ENCODE measurements at regions not wholly inside any gene's neighbourhood (a gene's known extent, or its start where the extent isn't known, plus 50 kb on each side); places are given as distances from the start of the nearest gene placed in this dataset.
A peak's percentile ranks its signal among the peaks of the same experiment; 100 is the strongest.

DNA sequence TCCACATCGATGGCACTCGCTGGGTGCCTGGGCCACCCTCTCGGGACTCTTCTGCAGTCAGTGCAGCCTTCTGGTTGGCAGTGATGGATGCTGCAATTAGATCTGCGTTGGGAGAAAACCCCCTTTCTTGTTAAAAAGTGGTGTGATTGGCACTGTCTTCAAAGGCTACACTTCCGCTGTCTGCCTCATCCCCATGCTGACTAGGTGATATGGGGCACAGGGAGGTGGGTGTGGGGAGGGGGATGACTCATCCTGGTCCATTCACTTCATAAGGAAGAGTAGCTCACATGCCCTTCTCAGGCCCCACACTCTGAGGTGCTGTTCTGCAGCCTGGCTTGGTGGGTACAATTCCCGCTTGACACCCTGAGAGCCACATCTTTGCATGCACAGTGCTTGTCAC is 77.4 kb downstream of the THNSL2 start:
- intact Hi-C loops (cut with DNase I) = no loop called here

GRCh38 chr2:88245109-88245508 is 75.0 kb downstream of the THNSL2 start:
- DNase-seq (no peak), ATAC-seq (no peak)
- no peak overlapping the region for H3K27ac ChIP-seq
- H3K9me3 ChIP-seq = no peaks in the 10 kb centered on the region
- TF ChIP-seq POLR2A (IDR thresholded peaks at IDR 0.05) (no peak), CTCF (IDR thresholded peaks at IDR 0.05) (no peak)
- no peaks in the 10 kb centered on the region for H3K27me3 ChIP-seq
- WGBS (ENCODE audit: insufficient coverage, low coverage, low lambda C conversion rate, missing lambda C conversion rate) = 78% methylated on average over 3 of the region's 3 CpGs
- no peak overlapping the region for H3K4me3 ChIP-seq
- H3K4me1 ChIP-seq = no peaks in the 10 kb centered on the region
- no peaks in the 10 kb centered on the region for H3K36me3 ChIP-seq
- intact Hi-C loops (cut with DNase I) = no loop called here

More for the DNA sequence above, 77.4 kb downstream of the THNSL2 start:
- Histone ChIP-seq H3K27me3 (no peaks in the 10 kb centered on the region), H3K9me3 (no peaks in the 10 kb centered on the region), H3K4me1 (no peaks in the 10 kb centered on the region), H3K4me3 (no peak overlapping the region), H3K27ac (no peak overlapping the region), H3K36me3 (no peaks in the 10 kb centered on the region)
- DNase-seq = no peak
- no peak for TF ChIP-seq POLR2A (IDR thresholded peaks at IDR 0.05)
- no peak for TF ChIP-seq CTCF (IDR thresholded peaks at IDR 0.05)
- ATAC-seq = no peak
- 62% methylated on average over 5 of the region's 6 CpGs for WGBS (ENCODE audit: insufficient coverage, low coverage, low lambda C conversion rate, missing lambda C conversion rate)

GRCh38 chr2:88239781-88240180 is 69.6 kb downstream of the THNSL2 start:
- Histone ChIP-seq H3K27ac (no peak overlapping the region), H3K4me1 (no peaks in the 10 kb centered on the region), H3K4me3 (no peak overlapping the region), H3K9me3 (no peaks in the 10 kb centered on the region), H3K27me3 (no peaks in the 10 kb centered on the region), H3K36me3 (no peaks in the 10 kb centered on the region)
- intact Hi-C loops (cut with DNase I) = no loop called here
- 42% methylated on average over 3 of the region's 11 CpGs for WGBS (ENCODE audit: insufficient coverage, low coverage, low lambda C conversion rate, missing lambda C conversion rate)
- ATAC-seq (peak in 2 of 4 donors; percentile 28 to 40), DNase-seq (no peak)
- TF ChIP-seq POLR2A (IDR thresholded peaks at IDR 0.05) = no peak
- no peak for TF ChIP-seq CTCF (IDR thresholded peaks at IDR 0.05)

DNA sequence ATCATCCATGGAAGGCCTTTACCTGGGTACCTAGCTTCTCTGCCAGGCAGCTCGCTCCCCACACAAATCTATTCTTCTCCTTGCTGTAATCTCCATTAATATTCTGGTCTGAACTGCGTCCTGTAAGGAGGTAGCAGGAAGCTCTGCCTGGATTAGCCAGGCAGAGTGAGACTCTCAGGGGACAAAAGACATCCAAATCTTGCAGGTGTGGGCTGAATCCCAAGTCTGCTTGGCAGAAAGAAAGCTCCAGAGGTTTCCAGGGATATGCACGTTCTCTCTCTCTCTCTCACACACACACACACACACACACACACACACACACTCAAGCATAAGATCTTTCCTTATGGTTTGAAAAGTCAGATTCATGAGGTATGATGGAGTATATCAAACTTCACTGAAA is 66.5 kb downstream of the THNSL2 start:
- Histone ChIP-seq H3K36me3 (no peaks in the 10 kb centered on the region), H3K27ac (no peak overlapping the region), H3K4me3 (no peak overlapping the region), H3K9me3 (no peaks in the 10 kb centered on the region), H3K4me1 (no peaks in the 10 kb centered on the region), H3K27me3 (no peaks in the 10 kb centered on the region)
- no peak for DNase-seq
- TF ChIP-seq CTCF (IDR thresholded peaks at IDR 0.05) (no peak), POLR2A (IDR thresholded peaks at IDR 0.05) (no peak)
- intact Hi-C loops (cut with DNase I) = no loop called here
- WGBS (ENCODE audit: insufficient coverage, low coverage, low lambda C conversion rate, missing lambda C conversion rate) = 74% methylated on average over 3 of the region's 3 CpGs
- no peak for ATAC-seq

Small RNA genes lying in the stretch of these regions (small RNA-seq; reads per million reads assigned to genes)
- gene RF00026 (0 reads per million in 2 experiments), gene RNU6-1168P (0 reads per million in 2 experiments)

Measured in right lobe of liver (tissue), 6 donors.